ENCODE measurements at regions not wholly inside any gene's neighbourhood (a gene's known extent, or its start where the extent isn't known, plus 50 kb on each side); places are given as distances from the start of the nearest gene placed in this dataset.

DNA sequence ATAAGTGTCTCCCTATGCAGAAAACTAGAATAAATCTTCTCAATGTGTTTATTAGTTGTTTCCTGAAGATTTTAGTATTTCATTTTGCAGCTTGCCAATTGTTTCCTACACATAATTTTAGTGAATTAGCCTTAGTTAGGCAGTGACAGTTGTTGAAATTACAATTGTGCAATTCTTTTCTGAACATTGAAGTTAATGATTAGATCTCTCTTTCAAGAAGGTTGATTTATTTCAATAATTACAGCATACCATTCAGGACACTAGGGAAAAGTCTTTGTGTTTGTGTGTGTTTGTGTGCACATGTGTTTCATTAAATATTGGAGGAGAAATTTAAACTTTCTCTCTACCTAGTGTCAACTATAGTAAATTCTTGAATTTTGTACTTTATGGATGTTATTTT, 199.6 kb upstream of the MPDZ start:
- TF ChIP-seq, protein P1, sequence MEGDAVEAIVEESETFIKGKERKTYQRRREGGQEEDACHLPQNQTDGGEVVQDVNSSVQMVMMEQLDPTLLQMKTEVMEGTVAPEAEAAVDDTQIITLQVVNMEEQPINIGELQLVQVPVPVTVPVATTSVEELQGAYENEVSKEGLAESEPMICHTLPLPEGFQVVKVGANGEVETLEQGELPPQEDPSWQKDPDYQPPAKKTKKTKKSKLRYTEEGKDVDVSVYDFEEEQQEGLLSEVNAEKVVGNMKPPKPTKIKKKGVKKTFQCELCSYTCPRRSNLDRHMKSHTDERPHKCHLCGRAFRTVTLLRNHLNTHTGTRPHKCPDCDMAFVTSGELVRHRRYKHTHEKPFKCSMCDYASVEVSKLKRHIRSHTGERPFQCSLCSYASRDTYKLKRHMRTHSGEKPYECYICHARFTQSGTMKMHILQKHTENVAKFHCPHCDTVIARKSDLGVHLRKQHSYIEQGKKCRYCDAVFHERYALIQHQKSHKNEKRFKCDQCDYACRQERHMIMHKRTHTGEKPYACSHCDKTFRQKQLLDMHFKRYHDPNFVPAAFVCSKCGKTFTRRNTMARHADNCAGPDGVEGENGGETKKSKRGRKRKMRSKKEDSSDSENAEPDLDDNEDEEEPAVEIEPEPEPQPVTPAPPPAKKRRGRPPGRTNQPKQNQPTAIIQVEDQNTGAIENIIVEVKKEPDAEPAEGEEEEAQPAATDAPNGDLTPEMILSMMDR (IDR thresholded peaks at IDR 0.05; ENCODE audit: low read depth, low read length) = no peak
- no peak for DNase-seq (ENCODE audit: extremely low read depth, low read depth)

DNA sequence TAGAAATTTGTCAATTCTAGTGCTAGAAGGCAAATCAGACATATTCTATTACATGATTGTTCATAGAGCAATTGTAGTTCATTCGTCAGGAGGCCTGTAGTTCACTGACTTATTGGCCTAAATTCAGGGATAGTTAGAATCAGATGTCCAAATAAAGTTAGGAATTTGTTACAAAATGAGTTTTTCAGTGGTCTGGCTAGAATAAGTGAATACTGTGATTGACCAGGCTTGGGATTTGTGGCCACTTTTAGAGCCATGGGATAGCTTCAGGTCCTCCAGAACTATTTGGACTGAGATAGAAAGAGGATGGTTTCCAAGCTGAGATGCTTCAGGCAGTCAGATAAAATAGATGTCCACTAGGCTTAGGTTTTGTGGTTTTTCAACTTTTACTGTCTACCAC, 199.1 kb upstream of the MPDZ start:
- TF ChIP-seq, protein P1 (IDR thresholded peaks at IDR 0.05; ENCODE audit: low read depth, low read length) = no peak
- peak; percentile 0 for DNase-seq (ENCODE audit: extremely low read depth, low read depth)

DNA sequence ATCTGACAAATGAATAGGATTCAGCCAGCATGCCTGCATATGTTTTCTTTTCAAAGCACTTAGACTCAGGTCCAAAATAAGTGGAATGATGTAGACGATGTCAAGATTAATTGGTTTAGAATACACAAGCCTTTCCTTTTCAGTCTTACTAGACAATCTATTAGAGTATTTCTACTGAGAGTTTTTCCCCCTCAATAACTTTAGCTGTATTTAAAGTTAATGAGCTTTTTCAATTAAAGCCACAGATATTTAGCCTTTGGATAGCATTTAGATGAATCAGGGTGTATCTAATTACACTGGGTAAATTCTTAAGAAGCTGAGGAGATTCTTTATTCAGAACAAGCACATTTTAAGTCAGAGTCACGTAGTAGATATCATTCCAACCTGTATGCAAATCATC, 198.7 kb upstream of the MPDZ start:
- TF ChIP-seq, protein P1 (IDR thresholded peaks at IDR 0.05; ENCODE audit: low read depth, low read length) = no peak
- DNase-seq (ENCODE audit: extremely low read depth, low read depth) = peak; percentile 7

DNA sequence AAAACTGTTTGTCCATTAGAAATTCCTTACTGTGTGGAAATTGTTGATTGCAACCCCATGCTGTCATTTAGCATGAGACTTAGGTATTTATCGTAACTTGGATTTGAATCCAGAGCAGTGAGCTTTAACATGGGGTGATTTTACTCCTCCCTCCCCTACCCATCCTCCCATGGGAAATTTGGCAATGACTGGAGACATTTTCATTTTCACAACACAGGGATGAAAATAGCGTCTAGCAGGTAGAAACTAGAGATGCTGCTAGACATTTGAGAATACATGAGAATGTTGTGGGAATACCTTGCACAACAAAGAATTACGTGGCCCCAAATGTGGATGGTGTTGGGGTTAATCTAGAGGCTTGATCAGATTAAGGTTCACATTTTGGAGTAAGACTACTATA, 191.3 kb upstream of the MPDZ start:
- TF ChIP-seq, protein P1 (IDR thresholded peaks at IDR 0.05; ENCODE audit: low read depth, low read length) = no peak
- DNase-seq (ENCODE audit: extremely low read depth, low read depth) = no peak

DNA sequence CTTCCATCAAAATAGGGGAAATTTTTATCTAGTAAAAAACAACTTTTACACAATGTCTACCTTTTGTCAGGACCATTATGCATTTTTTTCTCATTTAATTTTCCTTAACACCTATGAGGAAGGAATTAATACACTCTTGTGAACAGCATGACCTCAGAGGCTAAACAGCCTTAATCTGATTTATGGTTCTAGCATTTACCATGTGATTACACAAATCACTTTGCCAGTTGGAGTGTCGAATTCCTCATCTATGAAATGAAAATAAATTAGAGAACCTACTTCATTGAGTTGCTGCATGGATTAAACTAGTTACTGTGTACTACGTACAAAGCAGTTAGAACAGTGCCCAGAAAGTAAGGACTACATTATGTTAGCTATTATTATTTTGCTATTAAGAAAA, 187.7 kb upstream of the MPDZ start:
- DNase-seq (ENCODE audit: extremely low read depth, low read depth) = no peak
- TF ChIP-seq, protein P1 (IDR thresholded peaks at IDR 0.05; ENCODE audit: low read depth, low read length) = no peak

DNA sequence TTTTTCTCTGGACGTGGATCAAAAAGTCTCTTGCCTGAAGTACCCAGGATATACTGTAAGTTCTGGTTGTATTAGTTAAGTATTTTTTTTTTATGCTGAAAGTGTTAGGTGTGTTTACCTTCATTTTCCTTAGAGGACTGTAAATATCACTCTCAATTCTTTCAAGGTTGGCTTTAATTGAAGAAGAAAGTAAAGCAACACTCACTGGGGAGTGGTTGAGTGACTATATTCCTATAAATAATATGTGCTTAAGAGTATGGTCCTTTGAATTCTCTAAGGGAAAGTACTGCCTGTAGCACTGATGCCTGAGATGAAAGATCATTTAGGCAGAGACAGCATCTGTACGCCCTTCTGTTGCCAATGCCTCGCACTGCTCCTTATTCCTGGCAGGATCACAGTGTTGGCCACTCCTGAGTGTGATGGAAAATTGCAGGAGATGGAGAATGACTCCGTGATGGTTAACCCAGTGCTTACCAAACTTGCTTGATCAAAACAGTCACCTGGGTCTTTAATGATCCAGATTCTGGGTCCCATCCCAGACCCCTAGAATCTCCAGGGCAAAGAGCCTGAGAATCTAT, 182.0 kb upstream of the MPDZ start:
- TF ChIP-seq, protein P1 (IDR thresholded peaks at IDR 0.05; ENCODE audit: low read depth, low read length) = no peak
- no peak for DNase-seq (ENCODE audit: extremely low read depth, low read depth)

DNA sequence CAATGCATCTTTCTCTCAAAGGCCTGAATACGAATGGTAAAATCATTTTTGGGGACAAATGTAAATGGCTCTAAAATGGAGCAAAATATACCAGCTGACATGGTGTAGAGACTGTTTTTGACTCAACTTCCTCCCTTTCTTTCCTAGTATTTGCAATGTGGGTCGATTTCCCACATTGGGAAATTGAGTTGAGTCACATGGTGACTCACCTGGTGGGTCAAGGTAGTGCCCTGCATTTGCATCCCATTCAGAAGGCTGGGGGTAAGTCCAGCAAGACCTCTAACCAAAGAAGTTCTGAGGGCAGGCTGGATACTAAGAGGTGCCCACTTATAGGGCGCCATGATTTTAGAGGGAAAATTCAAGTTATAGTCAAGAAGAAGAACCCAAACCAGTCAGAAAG, 179.6 kb upstream of the MPDZ start:
- DNase-seq (ENCODE audit: extremely low read depth, low read depth) = no peak
- TF ChIP-seq, protein P1 (IDR thresholded peaks at IDR 0.05; ENCODE audit: low read depth, low read length) = no peak

Data from AG09319 (cell line).